ENCODE measurements at regions not wholly inside any gene's neighbourhood (a gene's known extent, or its start where the extent isn't known, plus 50 kb on each side); places are given as distances from the start of the nearest gene placed in this dataset.

- H3K27me3 ChIP-seq = no peaks in the 10 kb centered on the region
- DNase-seq = no peak
- intact Hi-C loops (cut with DNase I) = no loop called here
- H3K4me3 ChIP-seq (replicated peaks in 1 of 3) = no peak overlapping the region
- TF ChIP-seq CTCF (IDR thresholded peaks at IDR 0.05) = no peak
- no peak for TF ChIP-seq POLR2A (IDR thresholded peaks at IDR 0.05)
- H3K9me3 ChIP-seq = no peaks in the 10 kb centered on the region
- H3K4me1 ChIP-seq = no peaks in the 10 kb centered on the region
- no peak overlapping the region for H3K27ac ChIP-seq
- 71 to 77% methylated on average over 4 of the region's 4 CpGs for WGBS, 2 donors
- H3K36me3 ChIP-seq = no peaks in the 10 kb centered on the region
Observed at GRCh38 chr13:109406376-109406992, 379.9 kb downstream of the IRS2 start.

DNA sequence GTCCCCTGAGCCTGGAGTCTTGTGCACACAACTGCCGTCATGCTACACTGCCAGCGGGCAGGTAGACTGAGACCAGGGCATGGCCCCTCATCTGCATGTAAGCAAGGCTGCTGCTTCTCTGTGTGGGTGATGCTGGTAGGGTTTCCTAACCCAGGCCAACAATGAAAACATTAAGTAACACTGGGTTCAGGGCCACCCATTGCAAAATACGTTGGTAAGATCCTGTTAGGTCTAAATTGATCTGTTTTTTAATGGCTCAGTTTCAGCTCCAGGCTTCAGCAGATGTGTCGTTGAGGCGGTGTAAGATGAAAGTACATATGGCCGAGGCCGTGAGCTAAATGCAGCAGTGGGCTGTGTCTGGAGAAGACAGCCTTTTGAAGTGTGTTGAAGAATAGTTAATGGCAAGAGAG is 383.4 kb downstream of the IRS2 start:
- H3K9me3 ChIP-seq = no peaks in the 10 kb centered on the region
- no peak for DNase-seq
- H3K36me3 ChIP-seq = no peaks in the 10 kb centered on the region
- no peaks in the 10 kb centered on the region for H3K4me1 ChIP-seq
- intact Hi-C loops (cut with DNase I) = no loop called here
- no peak overlapping the region for H3K4me3 ChIP-seq (replicated peaks in 1 of 3)
- WGBS, 2 donors = 80 to 82% methylated on average over 7 of the region's 7 CpGs
- no peaks in the 10 kb centered on the region for H3K27me3 ChIP-seq
- TF ChIP-seq CTCF (IDR thresholded peaks at IDR 0.05) (no peak), POLR2A (IDR thresholded peaks at IDR 0.05) (no peak)
- no peak overlapping the region for H3K27ac ChIP-seq

DNA sequence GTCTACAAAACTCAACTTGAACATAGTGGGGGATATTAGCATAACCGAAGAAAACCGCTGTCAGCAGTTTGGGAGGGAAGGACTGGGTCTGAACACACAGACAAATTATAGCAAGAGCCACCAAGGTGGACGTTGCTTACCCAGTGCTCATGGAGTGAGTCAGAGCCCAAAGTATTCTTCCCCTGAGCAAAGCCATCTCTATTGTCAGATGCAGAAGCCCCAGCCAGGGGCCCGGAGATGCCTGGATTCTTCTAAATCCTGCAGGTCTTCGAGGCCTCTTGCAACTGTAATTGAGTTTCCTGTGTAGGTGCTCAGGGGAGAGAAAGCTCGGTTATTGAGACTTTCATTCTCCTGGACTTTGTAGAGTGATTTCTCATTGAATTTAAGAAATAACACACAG is 384.5 kb downstream of the IRS2 start:
- H3K36me3 ChIP-seq = no peaks in the 10 kb centered on the region
- H3K27ac ChIP-seq = no peak overlapping the region
- no peaks in the 10 kb centered on the region for H3K27me3 ChIP-seq
- intact Hi-C loops (cut with DNase I) = no loop called here
- H3K4me1 ChIP-seq = no peaks in the 10 kb centered on the region
- no peak overlapping the region for H3K4me3 ChIP-seq (replicated peaks in 1 of 3)
- 82 to 90% methylated on average over 6 of the region's 6 CpGs for WGBS, 2 donors
- no peak for DNase-seq
- TF ChIP-seq CTCF (IDR thresholded peaks at IDR 0.05) (no peak), POLR2A (IDR thresholded peaks at IDR 0.05) (no peak)
- no peaks in the 10 kb centered on the region for H3K9me3 ChIP-seq

- intact Hi-C loops (cut with DNase I) = no loop called here
- 78 to 85% methylated on average over 9 of the region's 9 CpGs for WGBS, 2 donors
- no peak overlapping the region for H3K27ac ChIP-seq
- TF ChIP-seq POLR2A (IDR thresholded peaks at IDR 0.05) = no peak
- TF ChIP-seq CTCF (IDR thresholded peaks at IDR 0.05) = no peak
- DNase-seq = no peak
- no peaks in the 10 kb centered on the region for H3K36me3 ChIP-seq
- no peak overlapping the region for H3K4me3 ChIP-seq (replicated peaks in 1 of 3)
- no peaks in the 10 kb centered on the region for H3K4me1 ChIP-seq
- no peaks in the 10 kb centered on the region for H3K9me3 ChIP-seq
- H3K27me3 ChIP-seq = no peaks in the 10 kb centered on the region
Observed at GRCh38 chr13:109401307-109401706, 385.1 kb downstream of the IRS2 start.

GRCh38 chr13:109400624-109401257 is 385.6 kb downstream of the IRS2 start:
- intact Hi-C loops (cut with DNase I) = no loop called here
- H3K27ac ChIP-seq = no peak overlapping the region
- no peaks in the 10 kb centered on the region for H3K4me1 ChIP-seq
- no peak overlapping the region for H3K4me3 ChIP-seq (replicated peaks in 1 of 3)
- TF ChIP-seq CTCF (IDR thresholded peaks at IDR 0.05) (no peak), POLR2A (IDR thresholded peaks at IDR 0.05) (no peak)
- no peaks in the 10 kb centered on the region for H3K9me3 ChIP-seq
- no peak for DNase-seq
- WGBS, 2 donors = 91 to 93% methylated on average over 11 of the region's 11 CpGs
- no peaks in the 10 kb centered on the region for H3K27me3 ChIP-seq
- no peaks in the 10 kb centered on the region for H3K36me3 ChIP-seq
